NCI-H2107 treated with DMSO at 0.1 percent for 48 hours (cell line): ENCODE measurements at regions not wholly inside any gene's neighbourhood (a gene's known extent, or its start where the extent isn't known, plus 50 kb on each side); places are given as distances from the start of the nearest gene placed in this dataset.
"Not testable (repeated sequence)": the region's sequence is repeated elsewhere in the genome, so short reads cannot be mapped to it uniquely, and the experiment has no call there.

Experiments
- DNase-seq: peaks from one replicate; lab custom pipeline; 2025; ENCODE audit not compliant: unreplicated experiment; lab: John Stamatoyannopoulos, UW

DNA sequence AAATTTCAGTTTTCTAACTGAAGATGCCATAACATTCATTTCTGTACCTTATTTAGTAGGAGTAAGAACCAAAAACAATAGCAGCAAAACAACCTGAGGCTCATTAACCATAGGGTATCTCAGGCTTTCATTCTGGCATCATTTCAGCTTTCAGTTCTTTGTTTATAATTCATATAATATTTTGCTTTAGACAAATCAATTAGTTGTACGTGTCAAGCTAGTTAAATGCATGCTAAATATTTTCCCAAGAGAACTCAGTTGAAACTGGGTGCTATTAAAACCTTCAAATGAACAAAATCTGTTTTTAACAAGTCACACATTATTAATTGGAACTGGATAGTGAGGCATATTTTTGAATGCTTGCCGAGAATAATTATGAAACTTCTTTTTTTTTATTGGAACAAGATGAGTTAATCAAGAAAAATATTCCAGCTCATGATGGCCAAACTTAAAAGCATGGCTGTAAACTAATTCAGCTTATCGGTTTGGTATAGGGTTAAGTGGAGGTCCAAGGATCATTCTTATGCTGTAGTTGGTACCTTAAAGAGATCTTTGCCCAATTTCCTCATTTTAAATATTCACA, 442.7 kb downstream of the BTG1 start:
- DNase-seq, result no peak

DNA sequence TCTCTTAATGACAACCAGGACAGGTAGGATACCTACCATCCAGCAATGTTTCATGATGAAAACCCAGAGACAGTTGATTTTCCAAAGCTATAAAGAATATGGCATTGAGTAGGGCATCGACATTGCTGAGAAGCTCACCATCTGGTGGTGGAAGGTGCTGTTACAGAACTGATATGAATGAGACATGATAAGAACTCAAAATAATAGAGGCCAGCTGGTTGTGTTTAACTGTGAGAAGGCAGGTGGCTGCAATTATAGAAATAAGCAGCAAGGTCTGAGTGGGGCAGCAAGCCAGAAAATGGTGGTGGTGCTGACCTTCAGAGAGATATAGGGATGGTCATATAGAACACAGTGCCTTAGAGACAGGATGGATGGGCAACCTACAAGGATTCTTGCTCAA, 449.7 kb downstream of the BTG1 start:
- DNase-seq, result no peak

DNA sequence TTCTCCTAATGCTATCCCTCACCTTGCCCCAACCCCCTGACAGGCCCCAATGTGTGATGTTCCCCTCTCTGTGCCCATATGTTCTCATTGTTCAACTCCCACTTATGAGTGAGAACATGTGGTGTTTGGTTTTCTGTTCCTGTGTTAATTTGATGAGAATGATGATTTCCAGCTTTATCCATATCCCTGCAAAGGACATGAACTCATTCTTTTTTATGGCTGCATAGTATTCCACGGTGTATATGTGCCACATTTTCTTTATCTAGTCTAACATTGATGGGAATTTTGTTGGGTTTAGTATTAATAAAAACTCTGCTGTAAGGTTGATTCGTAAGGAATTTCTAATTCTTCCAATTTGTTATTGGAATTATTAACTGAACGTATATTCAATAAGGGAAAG, 450.2 kb downstream of the BTG1 start:
- DNase-seq, result not testable (repeated sequence)

DNA sequence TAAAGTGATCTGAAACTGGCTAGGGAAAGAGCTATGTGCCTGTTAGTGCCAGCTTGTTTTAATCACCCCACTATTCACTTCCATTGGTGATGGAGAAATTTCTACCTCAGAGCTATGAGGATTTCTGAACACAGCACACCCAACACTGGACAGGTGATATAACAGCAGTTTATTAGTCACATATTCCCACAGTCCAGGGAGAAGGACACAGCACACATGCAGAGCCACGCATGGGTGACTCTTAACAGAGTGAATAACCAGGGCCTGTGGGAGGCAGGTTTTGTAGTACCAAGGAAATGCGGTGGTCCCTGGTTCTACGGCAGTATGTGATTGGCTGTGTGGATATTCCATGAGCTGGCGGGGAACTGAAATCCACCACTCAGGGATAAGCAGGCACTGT, 455.1 kb downstream of the BTG1 start:
- no peak for DNase-seq

DNA sequence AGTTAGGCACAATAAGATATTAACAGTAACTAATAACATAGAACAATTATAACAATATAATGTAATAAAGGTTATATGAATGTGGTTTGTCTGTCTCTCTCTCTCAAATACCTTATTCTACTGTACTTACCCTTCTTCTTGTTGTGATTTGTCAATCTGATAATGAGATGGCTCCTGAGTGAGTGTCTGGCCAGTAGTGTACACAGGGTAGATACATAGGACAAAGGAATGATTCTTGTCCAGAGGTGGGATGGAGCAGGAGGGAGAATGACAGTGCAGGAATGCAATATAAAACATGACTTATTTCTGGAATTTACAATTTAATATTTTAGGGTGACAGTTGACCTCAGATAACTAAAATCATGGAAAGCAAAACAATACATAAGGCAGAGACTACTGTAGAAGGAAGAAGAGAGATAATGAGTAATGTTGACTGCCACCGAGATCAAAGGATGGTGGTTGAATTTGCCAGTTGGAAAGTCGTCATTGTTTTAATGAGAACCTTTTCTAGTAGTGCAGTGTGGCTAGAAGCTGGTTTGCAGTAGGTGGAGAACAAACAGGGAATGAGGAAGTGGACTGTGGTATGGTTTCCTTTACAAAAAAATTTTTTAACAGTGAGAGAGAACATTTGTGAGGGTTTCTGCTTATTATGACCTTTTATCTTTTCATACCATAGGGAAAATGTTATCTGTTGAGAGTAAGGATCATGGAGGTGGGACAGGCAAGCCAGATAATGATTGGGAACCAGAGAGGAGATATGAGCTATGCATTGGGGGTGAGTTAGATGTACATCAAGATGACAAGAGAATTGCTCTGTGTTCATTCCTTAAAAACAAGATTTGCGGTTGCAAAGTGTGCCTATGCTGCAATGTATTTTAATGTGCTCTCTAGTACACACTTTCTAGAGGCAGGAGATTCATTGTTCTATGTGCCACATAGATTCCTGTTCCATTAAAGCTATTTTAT, 458.3 kb downstream of the BTG1 start:
- DNase-seq, result no peak

DNA sequence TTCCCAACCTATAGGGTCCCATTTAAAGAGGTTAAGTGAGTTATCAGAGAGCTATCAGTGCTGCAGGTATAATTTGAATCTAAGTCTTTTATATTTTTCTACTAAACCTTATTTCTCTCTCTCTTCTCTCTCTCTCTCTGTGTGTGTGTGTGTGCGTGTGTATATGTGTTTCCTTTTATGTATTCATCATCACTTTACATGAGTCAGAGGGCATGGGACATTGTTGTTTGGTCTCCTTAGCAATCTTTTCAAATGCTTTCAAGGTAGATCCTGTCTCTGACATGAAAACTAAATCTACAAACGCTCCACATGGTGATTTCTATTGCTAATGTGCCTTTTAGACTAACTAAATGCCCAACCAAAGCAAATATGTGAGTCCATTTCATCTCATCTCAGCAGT, 459.7 kb downstream of the BTG1 start:
- DNase-seq, result no peak

DNA sequence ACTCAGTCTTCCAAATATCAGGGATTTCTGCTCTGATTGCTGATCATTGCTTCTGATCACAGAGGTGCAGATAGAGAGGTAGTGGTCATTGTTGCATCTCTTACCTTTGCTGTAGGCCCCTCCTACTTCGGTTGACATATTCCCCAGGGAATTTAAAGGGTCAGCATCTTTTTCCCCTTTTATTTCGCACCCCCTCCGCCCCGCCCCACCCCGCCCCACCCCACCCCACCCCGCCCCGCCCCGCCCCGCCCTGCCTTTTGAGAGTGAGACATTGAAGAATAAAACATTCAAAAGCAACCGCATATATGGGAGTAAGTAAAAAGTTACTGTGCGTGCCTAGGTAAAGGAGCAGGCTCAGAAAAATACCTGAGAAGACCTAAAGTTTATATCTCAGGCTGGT, 463.9 kb downstream of the BTG1 start:
- no peak for DNase-seq

DNA sequence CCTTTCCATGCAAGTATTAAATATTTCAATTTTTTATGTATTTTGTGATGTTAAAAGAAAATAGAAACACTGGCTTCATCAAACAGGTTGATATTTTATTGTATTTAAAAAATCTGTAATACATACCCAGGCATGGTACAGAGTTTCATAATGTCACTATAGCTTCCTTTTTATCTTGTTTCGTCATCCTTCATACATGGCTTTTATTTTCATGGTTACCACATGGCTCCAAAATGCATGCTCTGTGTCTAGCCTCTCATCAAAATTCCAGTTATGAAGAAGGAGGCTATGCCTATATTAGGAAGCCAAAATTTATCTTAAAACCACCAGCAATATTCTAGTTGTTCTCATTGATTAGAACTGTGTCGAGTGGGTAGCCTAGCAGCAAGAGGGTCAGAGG, 464.8 kb downstream of the BTG1 start:
- DNase-seq, result no peak

DNA sequence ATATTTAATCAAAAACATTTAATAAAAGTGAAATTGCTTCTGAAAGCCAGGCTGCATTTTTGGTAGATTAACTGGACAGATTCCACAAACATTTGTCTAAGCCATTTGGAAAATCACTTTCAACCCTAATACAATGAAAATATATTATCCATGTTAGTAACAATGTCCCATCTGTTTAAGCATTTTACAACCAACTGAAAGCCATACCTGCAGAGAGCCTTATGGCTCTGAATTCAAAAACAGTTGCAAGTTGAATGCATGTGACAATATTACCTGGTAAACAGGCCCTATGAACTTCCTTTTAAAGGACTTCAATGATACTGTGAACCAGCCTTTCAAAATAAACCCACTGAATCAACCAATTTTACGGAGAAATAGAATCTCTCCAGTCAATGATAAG, 468.1 kb downstream of the BTG1 start:
- DNase-seq, result no peak

DNA sequence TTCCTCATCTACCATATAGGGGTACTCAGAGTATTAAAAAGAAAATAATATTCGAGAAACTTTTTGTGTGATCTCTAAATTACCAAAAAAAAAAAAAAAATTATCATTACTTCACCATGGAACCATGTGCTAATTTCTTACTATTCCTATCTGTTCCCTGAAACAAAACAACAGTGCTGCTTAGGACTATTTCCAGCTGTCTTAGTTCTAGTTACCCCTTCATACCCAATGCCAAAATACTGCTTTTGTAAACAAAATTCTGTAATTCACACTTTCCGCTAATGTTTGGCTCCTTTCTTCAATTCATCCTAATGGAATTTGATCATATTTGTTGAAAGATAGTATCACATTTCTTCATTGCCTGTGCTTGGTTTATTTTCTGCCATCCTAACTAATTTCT, 470.2 kb downstream of the BTG1 start:
- no peak for DNase-seq

DNA sequence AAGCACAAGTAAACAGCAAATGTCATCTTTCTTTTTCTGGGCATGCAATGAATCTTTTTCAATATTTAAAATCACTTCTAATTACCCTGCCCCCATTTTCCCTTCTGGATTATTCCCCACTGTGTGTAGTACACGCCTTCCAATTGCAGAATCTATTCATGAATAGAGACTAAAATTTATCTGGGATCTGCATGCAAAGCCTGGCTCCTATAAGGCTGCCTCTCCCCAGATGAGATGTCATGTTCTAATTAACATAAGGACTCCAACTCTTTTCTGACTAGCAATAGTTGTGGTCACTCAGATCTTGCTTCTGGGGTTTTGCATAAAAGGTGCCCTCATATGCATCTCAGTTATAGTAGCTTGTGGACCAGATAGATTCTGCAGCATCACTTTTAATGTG, 473.5 kb downstream of the BTG1 start:
- no peak for DNase-seq

DNA sequence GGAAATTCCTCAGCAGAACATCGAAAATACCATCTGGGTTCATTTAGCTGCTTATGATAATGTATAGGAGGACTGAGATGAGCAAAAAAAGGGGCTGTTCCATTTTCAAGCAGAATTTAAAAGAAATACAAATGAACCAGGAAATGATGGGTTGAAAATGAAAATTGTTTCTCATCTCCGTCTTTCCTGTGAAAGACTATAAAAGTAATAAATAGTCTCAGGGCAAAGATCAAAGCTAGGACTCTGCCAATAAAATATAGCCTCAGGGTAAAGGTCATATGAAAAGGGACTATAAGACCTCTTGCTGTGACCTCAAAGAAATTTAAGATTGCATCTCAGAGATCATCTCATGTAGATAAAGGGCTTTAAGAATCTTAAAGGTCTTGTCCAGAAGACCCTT, 478.0 kb downstream of the BTG1 start:
- no peak for DNase-seq

DNA sequence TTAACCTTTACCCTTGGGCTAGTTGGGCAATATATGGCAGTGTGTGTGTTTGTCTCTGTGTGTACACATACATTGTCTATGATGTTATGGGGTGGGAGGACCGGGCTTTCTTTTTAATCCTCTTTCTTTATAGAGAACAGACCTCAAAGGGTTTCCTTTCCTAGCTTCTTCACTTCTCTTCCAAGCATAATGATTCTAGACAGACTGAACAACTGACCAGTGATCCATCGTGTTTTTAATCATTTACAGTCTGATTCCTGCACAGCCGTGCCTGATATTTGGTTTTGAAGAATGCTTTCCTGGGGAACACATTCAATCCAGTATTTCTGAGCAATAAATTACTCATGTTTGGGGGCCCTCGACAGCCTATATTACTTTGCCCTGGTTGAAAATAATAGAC, 481.1 kb upstream of the DCN start:
- DNase-seq, result no peak

DNA sequence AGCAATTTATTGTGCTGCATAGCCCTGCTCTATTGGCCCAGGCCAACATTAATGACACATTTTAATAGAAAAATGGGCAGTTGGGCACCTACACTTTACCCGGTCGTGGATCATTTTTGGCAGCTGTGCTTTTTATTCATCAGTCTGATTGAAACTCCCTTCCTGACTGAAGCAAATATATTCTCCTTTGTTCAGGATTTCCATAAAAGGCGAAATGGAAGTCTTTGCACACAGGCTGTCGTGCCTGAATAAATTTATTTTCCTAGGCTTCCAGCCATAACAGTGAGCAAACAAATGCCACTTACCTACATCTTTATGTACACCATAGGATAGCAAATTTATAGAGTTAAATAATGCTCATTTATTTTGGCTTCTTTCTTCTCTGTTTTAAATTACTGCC, 480.7 kb upstream of the DCN start:
- DNase-seq, result no peak

DNA sequence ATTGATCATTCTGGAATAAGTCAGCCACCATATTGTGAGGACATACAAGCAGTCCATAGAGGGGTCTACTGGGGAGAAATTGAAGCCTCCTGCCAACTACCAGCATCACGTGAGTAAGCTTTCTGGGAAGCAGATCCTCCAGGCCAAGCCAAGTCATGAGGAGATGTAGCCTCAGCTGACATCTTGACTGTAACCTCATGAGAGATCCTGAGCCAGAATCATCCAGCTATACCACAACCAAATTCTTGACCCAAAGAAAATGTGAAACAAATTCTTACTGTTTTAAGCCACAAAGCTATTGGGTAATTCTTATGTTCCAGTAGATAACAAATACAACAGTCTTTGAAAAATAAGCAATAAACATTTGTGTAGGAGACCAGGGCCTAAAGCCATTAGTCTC, 479.4 kb upstream of the DCN start:
- no peak for DNase-seq

DNA sequence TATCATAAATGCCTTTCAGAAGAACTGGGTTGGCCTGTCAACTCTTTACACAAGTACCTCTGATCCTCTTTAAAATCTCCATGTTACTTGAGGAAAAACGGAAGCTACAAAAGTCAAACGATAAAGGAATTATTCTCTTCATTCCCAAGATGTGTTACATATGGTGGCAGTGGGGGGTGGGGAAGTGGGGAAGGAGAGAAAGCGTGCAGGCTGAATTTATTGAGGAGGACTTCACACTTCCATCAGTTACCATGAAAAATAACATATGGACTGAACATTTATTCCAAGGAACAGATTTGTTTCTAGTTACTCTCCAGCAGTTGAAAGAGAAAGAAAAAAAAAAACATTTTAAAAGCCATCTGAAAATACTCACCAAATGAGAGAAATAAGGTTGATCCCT, 474.4 kb upstream of the DCN start:
- no peak for DNase-seq

DNA sequence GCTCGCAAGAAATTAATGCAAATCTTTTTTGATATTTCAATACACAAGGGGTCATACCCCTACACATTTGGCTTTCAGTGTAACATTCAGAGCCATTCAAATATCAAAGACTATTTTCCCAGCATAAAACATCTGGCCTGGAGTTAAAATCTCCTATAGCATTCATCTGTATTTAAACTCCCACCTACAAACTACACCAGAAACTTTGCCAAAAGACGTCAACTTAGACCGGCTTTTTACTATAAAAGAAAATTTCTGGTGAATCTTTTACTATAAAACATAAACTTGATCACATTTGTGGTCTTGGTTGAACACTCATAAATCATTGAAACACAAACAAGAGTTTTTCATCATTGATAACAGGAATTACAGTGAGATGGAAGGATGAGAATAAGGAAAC, 473.3 kb upstream of the DCN start:
- no peak for DNase-seq

DNA sequence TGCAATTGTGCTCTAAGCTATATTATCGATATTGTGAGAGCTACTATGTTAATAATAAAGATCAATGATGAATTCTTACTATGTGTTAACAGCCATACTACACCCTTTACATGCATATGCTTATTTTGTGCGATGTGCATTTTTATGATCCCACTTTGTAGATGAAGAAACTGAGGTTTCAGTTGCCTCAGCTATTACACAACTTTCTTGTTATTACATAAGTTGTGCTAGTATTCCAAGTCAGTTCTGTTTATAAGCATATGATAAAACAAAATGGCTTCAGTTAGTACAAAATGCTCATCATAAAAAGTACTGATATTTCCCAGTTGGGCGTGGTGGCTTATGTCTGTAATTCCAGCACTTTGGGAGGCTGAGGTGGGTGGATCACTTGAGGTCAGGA, 471.5 kb upstream of the DCN start:
- DNase-seq, result no peak

DNA sequence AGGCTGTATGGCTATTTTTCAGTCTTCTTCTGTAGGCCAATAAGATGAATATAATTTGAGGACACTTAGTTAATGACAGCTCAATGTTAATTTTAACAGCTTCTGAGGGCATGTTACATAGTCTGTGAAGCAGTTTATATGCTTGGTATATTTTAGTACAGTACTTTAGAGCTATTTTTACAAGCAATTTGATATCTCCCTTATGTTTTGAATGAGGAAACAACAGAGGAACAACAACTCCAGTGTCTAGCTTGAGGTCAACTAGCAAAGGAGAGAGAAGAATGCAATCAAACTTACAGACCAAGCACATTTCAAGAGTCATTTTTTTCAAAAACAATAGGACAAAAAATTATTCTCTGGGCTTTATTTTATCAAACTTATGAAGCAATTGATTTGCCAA, 469.1 kb upstream of the DCN start:
- DNase-seq, result no peak

DNA sequence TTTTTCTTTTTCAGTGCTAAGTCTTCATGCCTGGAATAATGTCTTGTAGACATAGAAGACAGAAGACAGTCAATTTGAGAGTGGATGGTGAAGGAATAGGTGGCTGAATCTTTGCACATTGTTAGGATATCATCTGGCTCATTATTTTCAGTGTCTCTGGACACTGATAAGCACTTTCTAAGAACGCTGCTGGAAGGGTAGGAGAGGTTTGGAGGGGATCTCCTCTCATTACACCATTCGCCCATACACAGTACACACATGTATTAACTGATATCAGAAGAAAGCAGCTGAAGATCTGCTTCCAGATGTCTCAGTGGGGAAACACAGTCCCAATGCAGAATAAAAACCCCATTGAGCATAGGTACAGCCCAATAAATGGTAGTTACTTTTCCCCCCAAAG, 461.1 kb upstream of the DCN start:
- no peak for DNase-seq

DNA sequence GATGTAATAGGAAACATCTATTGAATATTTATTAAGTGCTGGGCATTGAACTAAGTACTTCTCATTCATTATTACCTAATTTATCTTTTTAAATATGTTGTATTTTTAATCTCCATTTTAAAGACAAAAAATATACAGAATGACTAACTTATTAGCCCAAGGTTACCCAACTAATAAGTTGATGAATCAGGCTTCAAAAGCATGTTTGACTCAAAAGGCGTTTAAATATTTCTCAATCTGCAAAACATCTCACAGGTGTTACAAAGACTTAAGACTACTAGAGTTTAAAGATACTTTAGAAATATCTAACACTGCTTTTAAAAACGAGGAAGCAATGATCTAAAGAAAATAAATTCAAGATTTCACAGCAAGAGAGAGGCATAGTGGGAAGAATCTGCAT, 457.4 kb upstream of the DCN start:
- no peak for DNase-seq

DNA sequence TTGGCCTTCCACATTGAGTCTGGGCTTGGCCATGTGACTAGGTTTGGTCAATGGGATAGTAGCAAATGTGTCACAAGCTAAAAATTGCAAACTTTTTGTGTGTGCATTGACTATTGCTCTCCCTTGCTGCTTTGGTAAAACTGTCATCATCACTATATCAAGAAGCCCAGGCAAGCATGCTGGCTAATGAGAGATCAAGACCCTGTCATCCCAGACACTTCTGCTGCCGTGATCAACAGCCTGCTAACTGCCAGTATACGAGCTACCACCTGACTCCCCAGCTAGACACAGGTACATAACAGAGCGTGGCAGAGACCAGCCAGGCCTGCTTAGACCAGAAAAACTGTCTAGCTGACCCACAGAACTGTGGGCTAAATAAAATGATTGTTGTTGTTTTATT, 456.7 kb upstream of the DCN start:
- DNase-seq, result no peak
